ENCODE measurements at regions not wholly inside any gene's neighbourhood (a gene's known extent, or its start where the extent isn't known, plus 50 kb on each side); places are given as distances from the start of the nearest gene placed in this dataset.

GRCh38 chr6:81865712-81866111 is 113.2 kb upstream of the TENT5A start:
- DNase-seq (ENCODE audit: low read depth in 4 of 6, low spot score in 6 of 6) = no peak
- Histone ChIP-seq H3K9me3 (ENCODE audit: control insufficient read depth, insufficient read depth, low read length) (no peaks in the 10 kb centered on the region), H3K36me3 (ENCODE audit: control insufficient read depth, insufficient read depth, low read length) (no peaks in the 10 kb centered on the region), H3K27me3 (ENCODE audit: control insufficient read depth, insufficient read depth, low read length) (no peaks in the 10 kb centered on the region), H3K4me1 (ENCODE audit: control insufficient read depth, insufficient read depth, low read length) (no peaks in the 10 kb centered on the region), H3K27ac (ENCODE audit: low read depth, low read length) (no peak overlapping the region), H3K4me3 (ENCODE audit: low read depth, low read length) (no peak overlapping the region)
- 100% methylated on average over 1 of the region's 3 CpGs for WGBS (ENCODE audit: insufficient coverage)

GRCh38 chr6:81864124-81864523 is 111.6 kb upstream of the TENT5A start:
- no peak overlapping the region for H3K27ac ChIP-seq (ENCODE audit: low read depth, low read length)
- no CpG with 5 or more reads among the region's 2 CpGs for WGBS (ENCODE audit: insufficient coverage)
- H3K9me3 ChIP-seq (ENCODE audit: control insufficient read depth, insufficient read depth, low read length) = no peaks in the 10 kb centered on the region
- H3K4me3 ChIP-seq (ENCODE audit: low read depth, low read length) = no peak overlapping the region
- H3K36me3 ChIP-seq (ENCODE audit: control insufficient read depth, insufficient read depth, low read length) = no peaks in the 10 kb centered on the region
- no peaks in the 10 kb centered on the region for H3K4me1 ChIP-seq (ENCODE audit: control insufficient read depth, insufficient read depth, low read length)
- DNase-seq (ENCODE audit: low read depth in 4 of 6, low spot score in 6 of 6) = no peak
- H3K27me3 ChIP-seq (ENCODE audit: control insufficient read depth, insufficient read depth, low read length) = no peaks in the 10 kb centered on the region

GRCh38 chr6:81863123-81863522 is 110.6 kb upstream of the TENT5A start:
- H3K9me3 ChIP-seq (ENCODE audit: control insufficient read depth, insufficient read depth, low read length) = no peaks in the 10 kb centered on the region
- H3K27me3 ChIP-seq (ENCODE audit: control insufficient read depth, insufficient read depth, low read length) = no peaks in the 10 kb centered on the region
- H3K36me3 ChIP-seq (ENCODE audit: control insufficient read depth, insufficient read depth, low read length) = no peaks in the 10 kb centered on the region
- peak in 1 of 6 donors; percentile 18 for DNase-seq (ENCODE audit: low read depth in 4 of 6, low spot score in 6 of 6)
- WGBS (ENCODE audit: insufficient coverage) = no CpG with 5 or more reads among the region's 1 CpG
- H3K4me1 ChIP-seq (ENCODE audit: control insufficient read depth, insufficient read depth, low read length) = no peaks in the 10 kb centered on the region
- no peak overlapping the region for H3K4me3 ChIP-seq (ENCODE audit: low read depth, low read length)
- H3K27ac ChIP-seq (ENCODE audit: low read depth, low read length) = no peak overlapping the region

- no peaks in the 10 kb centered on the region for H3K9me3 ChIP-seq (ENCODE audit: control insufficient read depth, insufficient read depth, low read length)
- no peak overlapping the region for H3K27ac ChIP-seq (ENCODE audit: low read depth, low read length)
- H3K27me3 ChIP-seq (ENCODE audit: control insufficient read depth, insufficient read depth, low read length) = no peaks in the 10 kb centered on the region
- no peak overlapping the region for H3K4me3 ChIP-seq (ENCODE audit: low read depth, low read length)
- H3K36me3 ChIP-seq (ENCODE audit: control insufficient read depth, insufficient read depth, low read length) = no peaks in the 10 kb centered on the region
- no peaks in the 10 kb centered on the region for H3K4me1 ChIP-seq (ENCODE audit: control insufficient read depth, insufficient read depth, low read length)
- DNase-seq (ENCODE audit: low read depth in 4 of 6, low spot score in 6 of 6) = no peak
- no CpG with 5 or more reads among the region's 1 CpG for WGBS (ENCODE audit: insufficient coverage)
Measured at GRCh38 chr6:81861281-81861680, 108.8 kb upstream of the TENT5A start.

GRCh38 chr6:81859884-81860283 is 107.4 kb upstream of the TENT5A start:
- DNase-seq (ENCODE audit: low read depth in 4 of 6, low spot score in 6 of 6) = no peak
- H3K9me3 ChIP-seq (ENCODE audit: control insufficient read depth, insufficient read depth, low read length) = no peaks in the 10 kb centered on the region

GRCh38 chr6:81857812-81858211 is 105.3 kb upstream of the TENT5A start:
- DNase-seq (ENCODE audit: low read depth in 4 of 6, low spot score in 6 of 6) = no peak
- Histone ChIP-seq H3K4me3 (ENCODE audit: low read depth, low read length) (no peak overlapping the region), H3K27ac (ENCODE audit: low read depth, low read length) (no peak overlapping the region), H3K27me3 (ENCODE audit: control insufficient read depth, insufficient read depth, low read length) (no peaks in the 10 kb centered on the region), H3K36me3 (ENCODE audit: control insufficient read depth, insufficient read depth, low read length) (no peaks in the 10 kb centered on the region), H3K9me3 (ENCODE audit: control insufficient read depth, insufficient read depth, low read length) (no peaks in the 10 kb centered on the region), H3K4me1 (ENCODE audit: control insufficient read depth, insufficient read depth, low read length) (no peaks in the 10 kb centered on the region)

More at GRCh38 chr6:81859884-81860283, 107.4 kb upstream of the TENT5A start:
- Histone ChIP-seq H3K4me1 (ENCODE audit: control insufficient read depth, insufficient read depth, low read length) (no peaks in the 10 kb centered on the region), H3K27me3 (ENCODE audit: control insufficient read depth, insufficient read depth, low read length) (no peaks in the 10 kb centered on the region), H3K4me3 (ENCODE audit: low read depth, low read length) (no peak overlapping the region), H3K27ac (ENCODE audit: low read depth, low read length) (no peak overlapping the region), H3K36me3 (ENCODE audit: control insufficient read depth, insufficient read depth, low read length) (no peaks in the 10 kb centered on the region)
- 88% methylated on average over 1 of the region's 3 CpGs for WGBS (ENCODE audit: insufficient coverage)

- no peak for DNase-seq (ENCODE audit: low read depth in 4 of 6, low spot score in 6 of 6)
- 86% methylated on average over 1 of the region's 1 CpG for whole genome bisulfite sequencing (ENCODE audit: insufficient coverage)
- H3K9me3 ChIP-seq (ENCODE audit: control insufficient read depth, insufficient read depth, low read length) = no peaks in the 10 kb centered on the region
- H3K4me1 ChIP-seq (ENCODE audit: control insufficient read depth, insufficient read depth, low read length) = no peaks in the 10 kb centered on the region
- no peak overlapping the region for H3K27ac ChIP-seq (ENCODE audit: low read depth, low read length)
- no peaks in the 10 kb centered on the region for H3K27me3 ChIP-seq (ENCODE audit: control insufficient read depth, insufficient read depth, low read length)
- H3K4me3 ChIP-seq (ENCODE audit: low read depth, low read length) = no peak overlapping the region
- no peaks in the 10 kb centered on the region for H3K36me3 ChIP-seq (ENCODE audit: control insufficient read depth, insufficient read depth, low read length)
Measured at GRCh38 chr6:81856872-81857271, 104.4 kb upstream of the TENT5A start.

GRCh38 chr6:81854474-81854873 is 102.0 kb upstream of the TENT5A start:
- no peak for DNase-seq (ENCODE audit: low read depth in 4 of 6, low spot score in 6 of 6)
- no peak overlapping the region for H3K4me3 ChIP-seq (ENCODE audit: low read depth, low read length)
- no peaks in the 10 kb centered on the region for H3K36me3 ChIP-seq (ENCODE audit: control insufficient read depth, insufficient read depth, low read length)
- no peaks in the 10 kb centered on the region for H3K27me3 ChIP-seq (ENCODE audit: control insufficient read depth, insufficient read depth, low read length)
- H3K27ac ChIP-seq (ENCODE audit: low read depth, low read length) = no peak overlapping the region
- WGBS (ENCODE audit: insufficient coverage) = no CpG with 5 or more reads among the region's 2 CpGs
- H3K9me3 ChIP-seq (ENCODE audit: control insufficient read depth, insufficient read depth, low read length) = no peaks in the 10 kb centered on the region
- no peaks in the 10 kb centered on the region for H3K4me1 ChIP-seq (ENCODE audit: control insufficient read depth, insufficient read depth, low read length)

GRCh38 chr6:81853975-81854374 is 101.5 kb upstream of the TENT5A start:
- H3K27me3 ChIP-seq (ENCODE audit: control insufficient read depth, insufficient read depth, low read length) = no peaks in the 10 kb centered on the region
- no peaks in the 10 kb centered on the region for H3K9me3 ChIP-seq (ENCODE audit: control insufficient read depth, insufficient read depth, low read length)
- H3K36me3 ChIP-seq (ENCODE audit: control insufficient read depth, insufficient read depth, low read length) = no peaks in the 10 kb centered on the region
- no peak overlapping the region for H3K27ac ChIP-seq (ENCODE audit: low read depth, low read length)
- WGBS (ENCODE audit: insufficient coverage) = 95% methylated on average over 2 of the region's 2 CpGs
- no peak overlapping the region for H3K4me3 ChIP-seq (ENCODE audit: low read depth, low read length)
- no peaks in the 10 kb centered on the region for H3K4me1 ChIP-seq (ENCODE audit: control insufficient read depth, insufficient read depth, low read length)
- no peak for DNase-seq (ENCODE audit: low read depth in 4 of 6, low spot score in 6 of 6)

GRCh38 chr6:81849248-81849647 is 96.8 kb upstream of the TENT5A start:
- Histone ChIP-seq H3K4me1 (ENCODE audit: control insufficient read depth, insufficient read depth, low read length) (no peaks in the 10 kb centered on the region), H3K9me3 (ENCODE audit: control insufficient read depth, insufficient read depth, low read length) (no peaks in the 10 kb centered on the region), H3K27ac (ENCODE audit: low read depth, low read length) (no peak overlapping the region), H3K27me3 (ENCODE audit: control insufficient read depth, insufficient read depth, low read length) (no peaks in the 10 kb centered on the region), H3K4me3 (ENCODE audit: low read depth, low read length) (no peak overlapping the region), H3K36me3 (ENCODE audit: control insufficient read depth, insufficient read depth, low read length) (no peaks in the 10 kb centered on the region)
- WGBS (ENCODE audit: insufficient coverage) = 72% methylated on average over 3 of the region's 4 CpGs
- DNase-seq (ENCODE audit: low read depth in 4 of 6, low spot score in 6 of 6) = no peak

Measured in spinal cord (tissue), 9 donors.